Nephron (organoid): ENCODE measurements at regions not wholly inside any gene's neighbourhood (a gene's known extent, or its start where the extent isn't known, plus 50 kb on each side); places are given as distances from the start of the nearest gene placed in this dataset.

Experiments
- H3K27ac Mint-ChIP-seq, 3 experiments: 2 replicates each; pipeline ENCODE4 v1.8.0; 2020; ENCODE audit warnings: mixed read lengths in 3 of 3, mild to moderate bottlenecking in 2 of 3, moderate library complexity in 1 of 3
- H3K27me3 Mint-ChIP-seq: 2 replicates; pipeline ENCODE4 v1.8.0; 2021; ENCODE audit warnings: low read depth, mild to moderate bottlenecking, moderate library complexity, mixed read lengths
- H3K36me3 Mint-ChIP-seq: 2 replicates; pipeline ENCODE4 v1.8.0; 2020; ENCODE audit warnings: low read depth, mixed read lengths
- H3K4me1 Mint-ChIP-seq: 2 replicates; pipeline ENCODE4 v1.8.0; 2020; ENCODE audit warnings: mixed read lengths
- H3K4me3 Mint-ChIP-seq, 3 experiments: 2 replicates each; pipeline ENCODE4 v1.8.0; 2020; ENCODE audit warnings: mild to moderate bottlenecking in 3 of 3, mixed read lengths in 3 of 3, moderate library complexity in 2 of 3
- H3K9me3 Mint-ChIP-seq: 2 replicates; pipeline ENCODE4 v1.8.0; 2020; ENCODE audit warnings: mixed read lengths
- CTCF ChIP-seq, 3 experiments: fragments of 200-600 bp; sonication (generic); IDR thresholded peaks; one replicate each; pipeline ENCODE4 v1.5.0; 2021; ENCODE audit warnings: antibody characterized with exemption in 3 of 3; ENCODE audit not compliant: unreplicated experiment in 3 of 3

- H3K4me3 Mint-ChIP-seq, result peak overlapping the region in 1 of 3 experiments; percentile 33
- TF ChIP-seq CTCF (IDR thresholded peaks at IDR 0.05; ENCODE audit: unreplicated experiment in 3 of 3), result peak; percentile 69 to 86 (median 70)
- H3K27ac Mint-ChIP-seq, result peak overlapping the region; percentile 61 to 80 (median 78)
- no peaks in the 10 kb centered on the region for H3K9me3 Mint-ChIP-seq
- no peaks in the 10 kb centered on the region for H3K36me3 Mint-ChIP-seq
- H3K4me1 Mint-ChIP-seq, result peaks cover 26% of the 10 kb centered on the region
- H3K27me3 Mint-ChIP-seq, result no peaks in the 10 kb centered on the region
Observed at GRCh38 chr12:98424726-98425401, 90.5 kb upstream of the TMPO start.

GRCh38 chr12:98425859-98426258 lies 89.5 kb upstream of the TMPO start:
- H3K4me3 Mint-ChIP-seq, result no peak overlapping the region
- no peak for TF ChIP-seq CTCF (IDR thresholded peaks at IDR 0.05; ENCODE audit: unreplicated experiment in 3 of 3)

GRCh38 chr12:98431089-98431488 lies 84.3 kb upstream of the TMPO start:
- no peak overlapping the region for H3K27ac Mint-ChIP-seq
- peaks cover 6% of the 10 kb centered on the region for H3K36me3 Mint-ChIP-seq
- H3K4me1 Mint-ChIP-seq, result no peaks in the 10 kb centered on the region
- TF ChIP-seq CTCF (IDR thresholded peaks at IDR 0.05; ENCODE audit: unreplicated experiment in 3 of 3), result no peak
- H3K9me3 Mint-ChIP-seq, result peaks cover 22% of the 10 kb centered on the region
- no peak overlapping the region for H3K4me3 Mint-ChIP-seq
- H3K27me3 Mint-ChIP-seq, result no peaks in the 10 kb centered on the region

More at GRCh38 chr12:98425859-98426258, 89.5 kb upstream of the TMPO start:
- Mint-ChIP-seq H3K27ac (no peak overlapping the region), H3K36me3 (no peaks in the 10 kb centered on the region), H3K27me3 (no peaks in the 10 kb centered on the region), H3K9me3 (no peaks in the 10 kb centered on the region), H3K4me1 (peaks cover 16% of the 10 kb centered on the region)

- Mint-ChIP-seq H3K4me1 (peaks cover 12% of the 10 kb centered on the region), H3K27me3 (peaks cover 11% of the 10 kb centered on the region), H3K9me3 (peaks cover 17% of the 10 kb centered on the region), H3K36me3 (peaks cover 6% of the 10 kb centered on the region), H3K27ac (no peak overlapping the region), H3K4me3 (no peak overlapping the region)
- TF ChIP-seq CTCF (IDR thresholded peaks at IDR 0.05; ENCODE audit: unreplicated experiment in 3 of 3), result no peak
Observed at GRCh38 chr12:98437166-98437565, 78.2 kb upstream of the TMPO start.

- Mint-ChIP-seq H3K4me3 (no peak overlapping the region), H3K4me1 (peaks cover 12% of the 10 kb centered on the region), H3K9me3 (peaks cover 17% of the 10 kb centered on the region), H3K36me3 (peaks cover 6% of the 10 kb centered on the region), H3K27me3 (peaks cover 11% of the 10 kb centered on the region), H3K27ac (no peak overlapping the region)
- no peak for TF ChIP-seq CTCF (IDR thresholded peaks at IDR 0.05; ENCODE audit: unreplicated experiment in 3 of 3)
Observed at GRCh38 chr12:98437806-98438595, 77.4 kb upstream of the TMPO start.
